NB4 (cell line): ENCODE measurements at regions not wholly inside any gene's neighbourhood (a gene's known extent, or its start where the extent isn't known, plus 50 kb on each side); places are given as distances from the start of the nearest gene placed in this dataset.
A peak's percentile ranks its signal among the peaks of the same experiment; 100 is the strongest.
"Not testable (repeated sequence)": the region's sequence is repeated elsewhere in the genome, so short reads cannot be mapped to it uniquely, and the experiment has no call there.

Source experiments
- DNase-seq: peaks from one replicate; pipeline ENCODE4 v3.0.0; 2010; ENCODE audit warnings: low read depth
- H3K4me3 ChIP-seq: one replicate; pipeline ENCODE4 v1.5.1; 2011; ENCODE audit warnings: mild to moderate bottlenecking, low read depth, low read length, moderate library complexity
- MYC ChIP-seq: IDR thresholded peaks from 2 replicates; pipeline ENCODE4 v1.6.1; 2011; ENCODE audit warnings: low read depth, low read length
- POLR2A ChIP-seq: IDR thresholded peaks from 2 replicates; pipeline ENCODE4 v1.6.1; 2011; ENCODE audit warnings: mild to moderate bottlenecking; ENCODE audit not compliant: insufficient read length; ENCODE audit errors: extremely low read depth
- TF ChIP-seq, protein P1 (sequence below): IDR thresholded peaks from 2 replicates; pipeline ENCODE4 v1.6.1; 2011; ENCODE audit warnings: low read depth, low read length
- TF ChIP-seq, protein P2 (sequence below): IDR thresholded peaks from one replicate; pipeline ENCODE4 v1.5.1; 2012; ENCODE audit warnings: low read depth, low read length

DNA sequence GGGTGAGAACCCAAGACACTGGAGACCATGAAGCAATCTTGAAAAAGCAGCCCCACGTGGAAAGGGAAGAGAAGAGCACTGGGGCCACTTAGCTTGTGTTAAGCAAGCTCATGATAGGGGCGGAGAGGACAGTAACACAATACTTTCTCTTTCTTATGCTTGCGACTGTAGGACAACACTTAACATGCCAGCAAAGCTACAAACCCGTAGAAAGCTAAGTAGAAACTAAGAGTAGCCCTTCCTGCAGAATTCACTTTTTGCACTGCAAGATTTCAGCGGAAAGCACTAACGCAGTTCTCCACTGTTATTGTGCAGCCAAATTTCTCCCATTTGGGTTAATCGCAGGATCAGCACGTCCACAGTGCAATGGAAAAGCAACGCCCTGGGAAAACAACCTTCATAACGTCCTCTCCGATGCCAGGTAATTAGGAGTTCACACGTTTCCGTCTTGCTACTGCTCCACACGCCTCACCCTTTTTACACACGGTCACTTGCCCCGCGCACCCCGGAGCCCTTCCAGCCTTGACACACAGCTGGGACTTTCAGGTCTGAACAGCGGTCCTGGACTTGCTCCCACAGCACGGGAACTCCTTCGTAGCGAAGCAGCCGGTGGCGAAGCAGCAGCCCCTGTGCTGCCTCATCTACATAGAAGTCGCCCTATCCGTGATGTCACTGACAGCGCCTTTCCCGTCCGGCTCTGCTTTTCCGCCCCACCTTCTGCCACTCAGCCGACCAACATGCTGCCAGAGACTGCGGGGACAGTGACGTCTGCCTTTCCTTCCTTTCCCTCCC, 148.6 kb downstream of the PPIAL4G start:
- TF ChIP-seq MYC: peak; percentile 82
- TF ChIP-seq, protein P1, sequence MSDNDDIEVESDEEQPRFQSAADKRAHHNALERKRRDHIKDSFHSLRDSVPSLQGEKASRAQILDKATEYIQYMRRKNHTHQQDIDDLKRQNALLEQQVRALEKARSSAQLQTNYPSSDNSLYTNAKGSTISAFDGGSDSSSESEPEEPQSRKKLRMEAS: peak; percentile 76
- peak; percentile 100 for TF ChIP-seq POLR2A
- TF ChIP-seq, protein P2, sequence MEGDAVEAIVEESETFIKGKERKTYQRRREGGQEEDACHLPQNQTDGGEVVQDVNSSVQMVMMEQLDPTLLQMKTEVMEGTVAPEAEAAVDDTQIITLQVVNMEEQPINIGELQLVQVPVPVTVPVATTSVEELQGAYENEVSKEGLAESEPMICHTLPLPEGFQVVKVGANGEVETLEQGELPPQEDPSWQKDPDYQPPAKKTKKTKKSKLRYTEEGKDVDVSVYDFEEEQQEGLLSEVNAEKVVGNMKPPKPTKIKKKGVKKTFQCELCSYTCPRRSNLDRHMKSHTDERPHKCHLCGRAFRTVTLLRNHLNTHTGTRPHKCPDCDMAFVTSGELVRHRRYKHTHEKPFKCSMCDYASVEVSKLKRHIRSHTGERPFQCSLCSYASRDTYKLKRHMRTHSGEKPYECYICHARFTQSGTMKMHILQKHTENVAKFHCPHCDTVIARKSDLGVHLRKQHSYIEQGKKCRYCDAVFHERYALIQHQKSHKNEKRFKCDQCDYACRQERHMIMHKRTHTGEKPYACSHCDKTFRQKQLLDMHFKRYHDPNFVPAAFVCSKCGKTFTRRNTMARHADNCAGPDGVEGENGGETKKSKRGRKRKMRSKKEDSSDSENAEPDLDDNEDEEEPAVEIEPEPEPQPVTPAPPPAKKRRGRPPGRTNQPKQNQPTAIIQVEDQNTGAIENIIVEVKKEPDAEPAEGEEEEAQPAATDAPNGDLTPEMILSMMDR: no peak
- H3K4me3 ChIP-seq: peak overlapping the region; percentile 80
- DNase-seq: peak; percentile 93

DNA sequence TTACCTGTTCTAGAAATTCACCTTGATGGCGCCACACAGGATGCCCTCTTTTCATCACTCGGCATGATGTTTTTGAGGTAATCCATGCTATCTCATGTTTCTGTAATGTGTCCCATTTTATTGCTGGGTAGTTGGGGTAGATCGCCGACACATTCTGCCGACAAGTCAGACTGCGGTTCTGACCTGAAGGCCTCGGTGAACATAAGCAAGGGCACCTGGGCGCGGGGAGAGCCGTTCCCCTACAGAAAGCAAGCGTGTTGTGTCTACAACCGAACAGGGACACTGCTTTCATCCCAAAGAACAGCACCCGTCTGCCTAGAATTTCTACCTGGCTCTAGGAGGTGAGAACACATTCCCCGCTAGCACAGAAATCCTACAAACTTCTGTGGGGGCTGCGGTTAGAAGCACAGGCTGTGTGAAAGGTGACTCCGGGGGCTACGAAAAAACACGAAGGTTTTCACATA, 149.2 kb downstream of the PPIAL4G start:
- DNase-seq: no peak
- TF ChIP-seq, protein P1: no peak
- TF ChIP-seq MYC (no peak), POLR2A (no peak)
- TF ChIP-seq, protein P2: no peak
- H3K4me3 ChIP-seq: peak overlapping the region; percentile 80

DNA sequence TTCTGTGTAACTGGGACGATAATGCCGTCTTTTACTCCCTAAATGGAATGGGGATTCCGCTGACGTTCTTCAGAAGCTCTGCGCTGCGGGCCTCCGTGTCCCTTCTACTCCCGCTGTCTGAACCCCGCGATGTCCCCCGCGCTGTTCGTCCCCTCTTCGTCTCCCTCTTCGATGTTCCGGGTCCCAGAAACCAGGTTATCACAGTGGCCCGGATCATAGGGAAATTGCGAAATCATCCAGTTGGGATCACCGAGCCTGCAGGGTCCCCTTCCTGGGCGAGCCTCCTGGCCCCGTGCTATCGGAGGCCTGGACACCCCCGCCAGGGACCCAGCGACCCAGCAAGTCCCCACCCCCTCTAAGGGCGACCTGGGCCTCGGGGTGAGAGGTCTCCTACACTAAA, 154.2 kb downstream of the PPIAL4G start:
- no peak overlapping the region for H3K4me3 ChIP-seq
- no peak for DNase-seq
- TF ChIP-seq, protein P2: no peak
- TF ChIP-seq MYC (no peak), POLR2A (no peak)
- TF ChIP-seq, protein P1: no peak

DNA sequence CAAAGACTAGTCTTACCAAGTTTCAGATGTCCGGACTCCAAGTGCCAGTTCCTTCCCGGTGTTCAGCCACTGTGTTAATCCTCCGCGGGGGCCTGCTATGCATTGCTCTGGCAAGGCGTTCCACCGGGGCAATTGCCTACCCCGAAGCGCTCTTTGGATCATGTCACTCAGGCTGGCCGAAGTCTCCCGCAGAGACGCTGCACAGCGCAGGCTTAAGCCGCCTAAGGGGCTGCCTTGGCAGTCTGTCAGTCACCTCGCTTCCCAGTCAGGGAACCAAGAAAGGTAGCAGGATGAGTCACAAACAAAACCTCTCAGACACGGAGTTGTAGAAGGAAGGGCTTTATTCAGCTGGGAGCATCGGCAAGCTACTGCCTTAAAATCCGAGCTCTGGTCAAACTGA, 158.1 kb downstream of the PPIAL4G start:
- DNase-seq, H3K4me3 ChIP-seq: not testable (repeated sequence)

DNA sequence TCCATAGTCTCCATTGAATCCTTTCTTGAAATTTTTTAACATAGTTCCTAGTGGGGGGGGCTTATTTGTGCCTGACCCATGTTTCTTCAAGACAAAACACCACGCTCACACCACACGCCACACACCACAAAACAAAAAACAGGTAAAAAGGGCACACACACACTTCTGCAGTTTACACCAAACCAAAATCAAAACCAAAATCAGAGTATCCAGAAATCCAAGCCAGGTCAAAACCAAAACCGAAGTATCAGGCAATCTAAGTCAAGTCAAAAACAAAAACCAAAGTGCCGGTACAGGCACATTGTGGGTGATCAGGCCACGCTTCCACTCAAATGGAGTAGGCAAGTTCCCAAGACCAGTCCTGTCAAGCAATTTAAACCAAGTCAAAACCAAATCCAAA, 158.6 kb downstream of the PPIAL4G start:
- not testable (repeated sequence) for H3K4me3 ChIP-seq, DNase-seq

DNA sequence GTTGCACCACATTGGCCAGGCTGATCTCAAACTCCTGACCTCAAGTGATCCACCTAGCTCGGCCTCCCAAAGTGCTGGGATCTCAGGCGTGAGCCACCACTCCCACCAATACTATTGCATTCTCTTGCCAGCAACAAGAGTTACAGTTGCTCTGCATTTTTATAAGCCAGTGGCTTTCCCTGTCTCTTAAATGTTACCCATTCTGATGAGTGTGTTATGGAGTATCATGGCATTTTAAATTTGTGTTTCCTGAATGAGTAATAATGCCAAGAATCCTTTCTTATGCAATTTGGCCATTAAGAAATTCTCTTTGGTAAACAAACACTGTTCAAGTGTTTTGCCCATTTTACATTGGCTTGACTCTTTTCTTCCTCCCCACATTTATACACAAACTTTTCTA, 163.0 kb downstream of the PPIAL4G start:
- not testable (repeated sequence) for DNase-seq, H3K4me3 ChIP-seq

DNA sequence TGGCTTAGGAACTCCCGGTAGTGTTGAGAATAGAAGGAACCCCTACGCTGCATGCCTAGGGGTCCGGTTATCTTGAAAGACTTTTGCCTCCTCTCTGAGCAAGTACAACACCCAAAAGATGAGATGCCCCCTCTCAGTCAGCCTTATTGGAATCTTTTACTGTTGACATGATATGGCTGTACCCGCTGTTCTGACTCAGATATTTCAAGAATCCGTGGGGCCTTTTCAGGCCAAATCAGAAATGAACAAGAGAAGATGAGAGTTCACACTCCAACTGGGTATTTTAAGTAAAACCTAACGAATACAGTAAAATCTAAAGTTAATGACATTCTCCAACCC, 164.2 kb downstream of the PPIAL4G start:
- TF ChIP-seq, protein P1: no peak
- TF ChIP-seq POLR2A (no peak), MYC (no peak)
- TF ChIP-seq, protein P2: no peak
- DNase-seq: no peak
- peak overlapping the region; percentile 75 for H3K4me3 ChIP-seq
